Activated CD4-positive, alpha-beta T cell treated with anti-CD3 and anti-CD28 coated beads for 4 hours (primary cell): ENCODE measurements at regions not wholly inside any gene's neighbourhood (a gene's known extent, or its start where the extent isn't known, plus 50 kb on each side); places are given as distances from the start of the nearest gene placed in this dataset.

Source experiments
- DNase-seq, 2 donors: peaks; one replicate each; pipeline ENCODE4 v3.0.0-alpha.2; 2020

- DNase-seq = no peak
Measured at GRCh38 chr15:62821384-62822131, 221.0 kb upstream of the TPM1 start.

DNA sequence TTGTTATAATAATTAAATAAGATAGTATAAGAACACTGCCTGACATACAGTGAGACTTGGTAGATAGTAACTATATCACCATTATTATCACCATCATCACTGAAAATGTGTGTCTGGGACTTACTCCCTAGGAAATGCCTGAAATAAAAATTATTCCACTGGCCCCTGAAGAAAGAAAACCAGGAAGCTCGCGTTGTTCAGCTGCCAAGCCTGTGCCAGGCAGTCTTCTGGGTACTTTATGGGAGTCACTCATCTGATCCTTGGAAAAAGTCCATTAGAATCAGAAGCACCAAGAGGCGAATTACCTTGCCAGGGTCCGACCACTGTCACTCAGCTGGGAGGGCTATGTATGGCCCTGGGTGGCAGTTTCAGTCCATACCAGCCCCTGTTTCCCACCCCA lies 220.3 kb upstream of the TPM1 start:
- DNase-seq = no peak

DNA sequence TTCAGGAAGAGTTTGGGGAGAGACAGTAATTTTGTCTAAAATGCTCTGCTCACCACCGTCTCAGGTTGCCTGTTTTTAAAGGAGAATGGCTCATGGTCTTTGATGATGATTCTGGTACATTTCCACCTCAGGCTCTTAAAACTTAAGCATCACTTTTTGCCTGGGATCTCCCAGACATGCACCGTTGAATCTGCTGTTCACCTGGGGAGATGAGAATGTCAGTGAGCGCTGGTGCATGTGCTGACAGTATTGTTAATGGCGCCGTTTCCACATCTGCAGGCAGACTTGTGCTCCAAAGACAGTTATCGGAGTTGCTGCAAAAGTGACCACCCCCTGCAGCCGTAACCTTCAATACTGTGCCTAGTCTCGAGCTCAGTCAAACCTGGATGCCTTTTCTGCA lies 219.0 kb upstream of the TPM1 start:
- no peak for DNase-seq

DNA sequence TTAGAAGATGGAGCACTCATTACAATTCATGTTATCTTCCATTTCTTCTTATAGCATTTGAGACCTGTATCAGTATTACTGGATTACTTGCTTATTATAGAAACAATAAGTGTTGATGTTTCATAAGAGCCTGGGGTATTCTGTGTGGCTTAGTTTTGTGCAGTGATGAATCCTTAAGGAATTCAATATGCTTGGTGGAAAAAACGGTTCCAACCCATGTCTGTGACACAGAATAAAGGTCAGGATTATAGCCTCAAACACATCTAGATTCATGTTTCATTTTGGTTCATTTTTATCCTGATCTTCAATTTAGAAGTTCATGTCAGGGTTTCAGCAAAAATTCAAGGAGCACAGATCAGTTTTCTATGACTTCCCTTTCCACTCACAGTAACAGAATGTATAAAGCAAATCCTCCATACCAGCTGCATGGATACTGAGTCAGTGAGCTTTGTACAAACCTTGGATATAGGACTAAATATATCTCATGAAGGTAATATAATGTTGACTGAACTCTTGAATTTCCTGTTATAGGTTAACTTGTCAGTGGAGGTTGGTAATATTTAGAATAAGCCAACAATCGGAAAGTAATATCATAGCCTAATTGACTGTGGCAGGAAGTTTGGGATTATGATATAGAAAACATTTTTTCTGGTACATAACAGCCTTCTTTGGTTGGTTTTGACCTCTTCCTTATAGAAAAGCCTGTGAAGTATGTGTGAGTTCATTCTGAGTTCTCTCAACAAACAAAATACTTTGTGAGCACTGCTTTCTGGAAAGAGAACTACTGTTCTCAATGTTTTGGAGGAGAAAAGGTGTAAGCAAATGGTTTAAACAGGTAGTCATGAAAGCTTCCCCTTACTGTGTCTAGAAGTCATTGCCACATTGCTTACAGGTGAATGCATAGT lies 218.2 kb upstream of the TPM1 start:
- DNase-seq = no peak

DNA sequence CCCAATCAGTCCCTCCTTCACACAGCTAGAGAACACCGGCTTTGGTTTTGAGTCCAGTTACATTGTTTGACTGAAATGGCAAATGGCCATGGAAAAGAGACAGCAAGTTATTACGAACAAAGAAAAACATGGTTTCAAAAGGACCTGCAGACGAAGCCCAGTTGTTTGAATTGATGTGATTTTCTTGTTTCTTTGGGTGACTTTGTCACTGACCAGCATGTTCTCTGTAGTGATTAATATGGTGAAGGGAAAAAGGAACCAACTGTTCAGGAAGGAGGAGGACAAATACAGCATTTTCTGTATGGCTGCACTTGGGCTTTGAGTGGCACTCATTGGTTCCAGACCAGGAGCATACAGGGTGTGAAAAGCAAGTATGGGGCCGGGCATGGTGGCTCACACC lies 217.4 kb upstream of the TPM1 start:
- no peak for DNase-seq

DNA sequence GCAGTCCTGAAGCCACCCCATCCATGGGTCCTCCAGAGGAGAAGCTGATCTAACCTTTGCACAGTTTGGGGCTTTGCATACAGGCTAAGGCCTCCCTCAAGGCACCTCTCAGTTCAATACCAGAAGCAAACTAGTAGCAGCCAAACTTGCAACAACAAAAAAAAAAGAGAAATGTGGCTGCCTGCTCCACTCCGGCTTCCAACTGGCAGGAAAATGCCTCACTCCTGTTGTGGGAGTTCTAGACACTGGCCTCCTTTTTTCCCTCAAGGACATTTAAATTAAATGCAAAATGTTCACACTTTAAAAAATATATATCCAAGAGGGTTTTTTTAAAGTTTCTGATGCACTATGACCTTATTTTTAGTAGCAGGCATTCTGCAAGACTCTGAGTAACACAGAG lies 216.0 kb upstream of the TPM1 start:
- no peak for DNase-seq

- no peak for DNase-seq
Measured at GRCh38 chr15:62828364-62828763, 214.2 kb upstream of the TPM1 start.

GRCh38 chr15:62832231-62832630 lies 210.3 kb upstream of the TPM1 start:
- no peak for DNase-seq

- no peak for DNase-seq
Measured at GRCh38 chr15:62833646-62834045, 208.9 kb upstream of the TPM1 start.

- no peak for DNase-seq
Measured at GRCh38 chr15:62834686-62835329, 207.7 kb upstream of the TPM1 start.

- no peak for DNase-seq
Measured at GRCh38 chr15:62835351-62835750, 207.2 kb upstream of the TPM1 start.

DNA sequence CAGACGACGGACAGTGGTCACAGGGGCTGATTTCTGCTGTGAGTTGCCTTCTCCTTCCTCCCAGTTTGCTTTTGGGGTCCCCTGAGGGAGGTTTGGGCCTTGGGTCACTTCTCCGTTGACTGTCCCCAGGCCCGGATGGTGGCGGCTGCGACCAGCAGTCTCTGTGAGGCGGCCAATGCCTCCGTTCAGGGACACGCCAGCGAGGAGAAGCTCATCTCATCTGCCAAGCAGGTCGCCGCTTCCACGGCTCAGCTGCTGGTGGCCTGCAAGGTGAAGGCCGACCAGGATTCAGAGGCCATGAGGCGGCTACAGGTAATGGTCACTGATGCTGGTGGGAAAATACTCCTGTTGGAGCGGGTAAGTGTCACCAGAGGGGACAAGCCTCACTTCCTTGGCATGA lies 206.8 kb upstream of the TPM1 start:
- DNase-seq = no peak

- DNase-seq = no peak
Measured at GRCh38 chr15:62840526-62841268, 201.8 kb upstream of the TPM1 start.

DNA sequence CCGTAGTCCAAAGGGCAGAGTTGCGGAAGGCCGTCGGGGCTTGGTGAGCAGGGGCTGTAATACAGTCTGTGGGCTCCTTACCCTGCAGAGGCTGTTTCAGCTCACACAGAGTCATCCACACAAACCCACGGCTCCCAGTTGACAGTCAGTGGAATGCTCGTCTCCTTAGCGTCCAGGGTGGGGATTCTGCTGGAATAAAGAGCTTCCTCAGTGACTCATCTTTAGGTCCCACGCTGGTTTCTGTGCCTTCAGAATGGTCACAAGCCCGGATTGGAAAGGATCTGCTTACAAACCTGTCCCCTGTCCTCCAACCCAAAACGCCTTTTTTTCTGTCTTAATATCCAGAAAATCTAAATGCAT lies 201.3 kb upstream of the TPM1 start:
- DNase-seq = no peak

DNA sequence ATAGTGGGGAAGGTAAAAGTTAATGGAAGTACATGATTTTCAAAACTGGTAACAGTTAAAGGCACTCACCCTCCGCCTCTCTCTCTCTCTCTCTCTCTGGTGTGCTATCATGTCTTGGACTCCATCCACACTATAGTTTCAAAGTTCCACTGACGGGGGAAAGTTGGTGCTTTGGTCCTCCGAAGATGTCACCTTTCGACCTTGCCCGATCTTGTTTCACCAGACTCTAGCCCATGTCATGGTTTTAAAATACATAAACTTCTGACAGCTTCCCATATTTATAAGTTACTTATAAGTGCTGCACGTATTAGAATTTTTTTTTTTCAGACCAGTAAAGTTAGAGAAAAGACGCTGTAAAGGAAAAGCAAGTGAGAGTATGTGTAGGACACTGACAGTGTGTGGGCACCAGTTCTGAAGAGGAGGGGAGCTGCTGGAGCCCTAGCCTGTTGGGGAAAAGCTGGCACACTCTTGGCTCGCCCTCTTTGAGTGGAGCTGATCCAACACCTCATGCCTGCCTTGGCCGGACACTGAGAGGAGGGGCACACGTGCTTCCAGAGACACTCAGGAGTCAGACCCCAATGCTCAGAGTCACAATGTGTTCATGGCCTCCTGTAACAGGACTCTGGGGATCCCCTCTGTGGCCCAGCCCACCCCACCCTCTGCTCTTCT lies 200.5 kb upstream of the TPM1 start:
- no peak for DNase-seq

- DNase-seq = no peak
Measured at GRCh38 chr15:62843311-62843710, 199.2 kb upstream of the TPM1 start.

DNA sequence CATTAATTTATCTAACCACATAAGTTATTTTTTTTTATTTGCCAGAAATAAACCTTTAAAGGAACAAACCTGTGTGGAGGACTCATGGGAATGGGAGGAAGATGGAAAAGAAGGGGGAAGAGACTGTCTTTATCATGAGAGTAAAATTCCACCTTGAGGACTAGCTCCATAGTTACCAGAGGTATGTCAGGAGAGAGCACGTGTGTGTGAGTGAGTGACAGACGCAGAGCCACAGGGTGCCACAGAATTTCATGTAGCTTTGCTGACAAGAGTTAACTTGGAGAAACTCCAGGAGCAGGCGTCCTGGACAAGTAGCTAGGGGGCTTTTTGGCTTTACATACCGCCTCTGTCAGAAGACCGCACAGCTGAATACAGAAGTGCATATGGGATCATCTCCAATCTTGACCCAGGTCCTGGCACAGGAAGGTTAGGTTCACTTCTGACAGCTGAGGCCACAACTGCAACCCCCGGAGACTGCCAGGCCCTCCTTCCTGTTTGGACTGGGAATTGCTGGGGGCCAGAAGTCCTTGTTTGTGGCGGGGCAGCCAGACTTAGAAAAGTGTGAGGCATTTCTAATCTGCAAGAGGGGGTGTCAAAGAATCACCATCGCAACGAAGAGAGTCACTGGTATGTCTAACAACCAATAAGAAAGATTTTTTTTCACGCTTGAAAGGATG lies 197.8 kb upstream of the TPM1 start:
- no peak for DNase-seq

DNA sequence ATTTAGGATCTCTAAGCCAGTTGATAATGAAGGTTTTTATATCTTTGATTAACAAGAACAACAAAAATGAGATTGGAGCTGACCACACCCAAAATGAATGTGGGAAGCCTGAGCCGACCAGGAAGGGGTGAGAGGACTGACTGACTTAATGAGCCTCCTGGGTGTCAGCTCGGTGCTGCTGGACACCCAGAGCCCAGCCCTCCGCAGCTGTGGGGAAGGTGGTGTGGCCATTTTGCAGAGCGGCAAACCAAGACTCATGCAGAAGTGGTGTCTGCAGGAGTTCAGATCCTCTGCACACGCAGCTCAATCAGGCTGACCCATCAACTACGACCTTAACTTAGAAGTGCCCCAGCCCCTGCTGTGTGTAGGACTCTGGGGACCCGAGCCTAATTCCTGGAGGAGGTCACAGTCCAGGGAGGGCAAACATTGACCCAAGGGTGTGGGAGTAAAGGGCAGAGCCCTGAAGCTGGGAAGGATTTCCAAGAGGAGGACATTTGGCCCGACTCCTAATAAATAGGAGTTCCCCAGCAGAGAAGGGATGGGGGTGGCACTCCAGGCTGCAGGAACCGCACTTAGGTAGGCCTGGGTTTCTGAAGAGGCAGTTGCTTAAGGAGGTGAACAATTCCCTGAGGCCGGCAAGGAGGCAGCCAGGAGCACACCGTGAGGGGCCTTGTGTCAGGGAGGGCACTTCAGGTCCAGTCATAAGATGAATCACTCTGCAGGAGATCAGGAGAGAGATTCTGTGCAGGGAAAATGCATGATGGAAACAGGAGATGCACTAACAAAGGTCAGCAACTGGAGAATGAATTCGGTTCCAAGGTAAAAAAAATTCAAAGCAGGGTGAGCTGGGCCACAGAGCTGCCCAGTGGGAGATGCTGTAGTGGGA lies 197.1 kb upstream of the TPM1 start:
- DNase-seq = no peak

- no peak for DNase-seq
Measured at GRCh38 chr15:62846131-62846804, 196.3 kb upstream of the TPM1 start.

GRCh38 chr15:62846805-62847495 lies 195.6 kb upstream of the TPM1 start:
- no peak for DNase-seq
